ENCODE measurements at regions not wholly inside any gene's neighbourhood (a gene's known extent, or its start where the extent isn't known, plus 50 kb on each side); places are given as distances from the start of the nearest gene placed in this dataset.

GRCh38 chr5:159422910-159423309 lies 92.6 kb upstream of the IL12B start:
- DNase-seq (ENCODE audit: low read depth): no peak

GRCh38 chr5:159424123-159424522 lies 93.8 kb upstream of the IL12B start:
- DNase-seq (ENCODE audit: low read depth): no peak

GRCh38 chr5:159426694-159427093 lies 96.4 kb upstream of the IL12B start:
- no peak for DNase-seq (ENCODE audit: low read depth)

DNA sequence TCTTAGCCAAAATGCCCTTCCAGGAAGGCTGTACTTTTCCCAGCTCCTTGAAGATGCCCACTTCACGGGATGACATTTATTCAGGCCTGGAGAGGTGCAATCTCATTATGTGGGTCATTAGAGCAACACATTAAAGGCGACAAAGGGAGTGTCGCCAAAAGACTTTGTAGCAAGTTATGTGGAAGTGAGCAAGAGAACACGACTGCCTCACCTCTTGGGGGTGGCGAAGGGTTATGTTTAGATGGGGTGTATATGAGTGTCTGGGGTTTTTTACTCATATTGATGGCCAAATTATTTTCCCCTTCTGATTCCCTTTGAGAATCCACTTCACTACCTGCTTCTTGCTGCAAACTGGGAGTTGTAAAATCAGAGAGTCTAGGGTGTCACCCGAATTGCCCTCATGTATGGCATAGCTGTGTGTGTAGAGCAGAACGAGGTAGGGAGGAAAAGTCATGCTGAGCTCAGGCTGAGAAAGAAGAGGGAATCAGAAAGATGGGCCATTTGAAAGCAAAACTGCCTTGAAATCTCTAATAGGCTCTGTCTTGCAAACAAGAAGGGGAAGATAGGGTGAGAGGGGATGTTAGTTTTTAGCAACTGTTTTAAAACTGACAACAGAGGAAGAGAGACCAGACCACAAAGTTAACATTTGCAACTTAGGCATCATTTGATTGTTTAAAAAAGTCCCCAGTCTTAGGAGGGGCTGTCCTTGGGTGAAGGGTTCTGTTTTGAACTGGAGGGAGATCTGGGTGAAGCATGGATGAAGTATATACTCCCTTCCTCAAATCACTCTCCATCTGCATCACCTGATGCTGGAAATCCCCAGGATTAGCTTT lies 97.1 kb upstream of the IL12B start:
- DNase-seq (ENCODE audit: low read depth): no peak

- no peak for DNase-seq (ENCODE audit: low read depth)
Measured at GRCh38 chr5:159430361-159431012, 100.2 kb upstream of the IL12B start.

- no peak for DNase-seq (ENCODE audit: low read depth)
Measured at GRCh38 chr5:159435855-159436254, 105.6 kb upstream of the IL12B start.

DNA sequence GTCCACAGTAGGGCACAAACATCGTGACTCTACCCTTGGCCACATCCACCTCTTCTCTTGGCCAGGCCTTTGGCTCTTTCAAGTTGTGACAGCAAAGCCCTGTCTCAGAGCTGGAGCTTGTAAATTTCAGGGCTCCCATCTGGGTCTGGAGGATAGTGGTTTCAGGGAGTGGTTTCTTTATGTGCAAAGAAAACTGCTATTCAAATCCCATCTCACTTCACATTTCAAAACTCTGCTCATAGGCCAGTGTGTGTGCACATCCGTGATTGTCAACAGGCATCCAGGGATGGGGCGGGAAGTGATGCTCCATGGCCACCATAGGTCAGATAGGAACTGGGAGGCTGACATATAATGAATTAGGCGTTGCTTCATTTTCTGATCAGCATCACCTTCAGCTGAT lies 107.8 kb upstream of the IL12B start:
- DNase-seq (ENCODE audit: low read depth): no peak

- DNase-seq (ENCODE audit: low read depth): no peak
Measured at GRCh38 chr5:159439002-159439401, 108.7 kb upstream of the IL12B start.

- DNase-seq (ENCODE audit: low read depth): no peak
Measured at GRCh38 chr5:159440235-159440634, 109.9 kb upstream of the IL12B start.

DNA sequence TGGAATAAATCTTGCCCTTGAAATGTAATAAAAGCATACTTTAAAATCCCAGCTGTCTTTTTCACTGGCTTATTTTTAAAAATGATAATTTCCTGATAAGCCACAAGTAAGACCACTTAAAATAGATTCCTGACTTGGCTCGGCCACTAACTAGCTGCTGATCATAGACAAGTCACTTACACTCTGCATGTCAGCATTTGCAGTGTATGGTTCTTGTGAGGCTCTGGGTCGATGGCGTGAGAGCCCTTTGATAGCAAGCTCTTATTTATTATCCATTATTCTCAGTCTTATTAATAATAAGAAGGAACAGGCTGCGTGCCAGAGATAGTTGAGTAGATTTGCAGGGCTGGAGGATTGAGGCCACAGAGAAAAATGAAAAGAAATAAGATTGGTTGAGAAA lies 110.7 kb upstream of the IL12B start:
- no peak for DNase-seq (ENCODE audit: low read depth)

GRCh38 chr5:159441441-159441840 lies 111.2 kb upstream of the IL12B start:
- DNase-seq (ENCODE audit: low read depth): no peak

DNA sequence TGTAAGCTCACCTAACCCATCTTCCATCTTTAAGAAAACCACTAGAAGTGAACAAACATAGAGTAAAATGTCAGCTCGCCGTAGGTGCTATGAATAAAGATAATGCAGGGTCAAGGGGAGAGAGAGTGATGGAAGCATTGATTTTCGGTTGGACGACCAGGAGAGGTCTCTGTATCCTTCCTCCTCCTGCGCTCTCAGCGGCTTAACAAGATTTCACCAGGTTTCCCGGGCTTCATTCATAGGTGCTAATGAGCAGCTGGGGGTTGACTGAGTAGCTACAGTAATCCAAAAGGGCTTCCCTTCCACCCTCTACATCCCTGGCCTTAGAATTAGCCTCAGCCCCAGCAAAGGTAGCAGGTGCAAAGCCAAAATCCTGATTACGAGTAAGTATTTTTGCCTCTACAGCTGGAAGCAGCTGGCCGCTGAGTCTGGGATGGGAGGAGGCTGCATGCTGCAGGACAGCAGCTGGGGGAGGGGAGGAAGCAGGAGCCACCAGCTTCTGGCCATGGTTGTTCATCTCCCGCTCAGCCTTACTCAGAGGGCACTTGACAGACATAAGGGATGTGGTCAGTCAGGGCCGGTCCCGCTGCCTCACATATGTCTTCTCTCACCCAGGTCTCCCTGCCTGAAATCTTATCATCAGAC lies 112.0 kb upstream of the IL12B start:
- no peak for DNase-seq (ENCODE audit: low read depth)

DNA sequence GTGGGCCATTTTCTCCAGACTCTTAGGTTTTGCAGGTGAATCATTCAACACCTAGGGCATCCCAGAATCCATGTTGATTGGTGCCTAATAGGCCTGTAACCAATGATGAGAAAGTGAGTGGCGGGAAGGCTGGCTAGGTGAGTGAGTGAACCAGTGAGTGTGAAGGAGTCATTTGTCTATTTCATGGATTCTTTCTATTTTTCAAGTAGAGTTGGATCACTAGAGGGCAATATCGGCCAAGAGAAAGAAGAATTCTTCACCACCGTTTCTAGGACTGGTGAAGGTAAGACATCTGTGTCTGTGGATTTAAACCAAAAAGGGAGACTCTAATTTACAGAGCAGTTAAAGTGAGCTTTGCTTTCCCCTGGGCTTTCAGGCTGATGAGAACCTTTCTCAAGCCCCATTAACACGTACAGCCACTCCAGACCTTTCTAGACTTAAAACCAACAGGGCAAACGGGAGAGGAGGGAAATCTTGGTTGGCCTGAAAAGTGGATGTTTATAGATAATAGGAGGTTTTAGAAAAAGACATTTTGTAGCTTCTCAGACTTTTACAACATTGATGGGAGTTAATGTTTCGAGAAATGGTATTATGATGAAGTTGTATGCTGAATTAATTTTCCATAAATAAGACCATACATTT lies 114.3 kb upstream of the IL12B start:
- DNase-seq (ENCODE audit: low read depth): no peak

DNA sequence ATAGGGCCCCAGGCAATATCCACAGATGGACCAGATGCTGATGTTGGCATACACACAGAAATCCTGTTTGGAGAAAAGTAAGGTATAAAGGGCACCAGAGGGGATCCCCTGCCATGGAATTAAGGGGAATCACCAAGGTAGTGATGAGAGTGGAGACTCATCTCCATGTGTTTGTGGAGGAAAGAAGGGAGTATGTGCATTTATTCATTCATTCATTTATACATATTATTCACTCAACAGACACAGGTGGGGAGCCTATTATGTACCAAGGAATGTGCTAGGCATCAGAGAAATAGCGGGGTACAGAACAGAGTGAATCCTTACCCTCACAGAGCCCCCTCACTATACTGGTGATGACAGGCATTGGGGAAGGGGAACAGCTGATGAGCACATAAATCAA lies 116.8 kb upstream of the IL12B start:
- DNase-seq (ENCODE audit: low read depth): no peak

- DNase-seq (ENCODE audit: low read depth): no peak
Measured at GRCh38 chr5:159448841-159449407, 118.6 kb upstream of the IL12B start.

GRCh38 chr5:159449925-159450324 lies 119.6 kb upstream of the IL12B start:
- no peak for DNase-seq (ENCODE audit: low read depth)

GRCh38 chr5:159450417-159450816 lies 120.1 kb upstream of the IL12B start:
- DNase-seq (ENCODE audit: low read depth): no peak

DNA sequence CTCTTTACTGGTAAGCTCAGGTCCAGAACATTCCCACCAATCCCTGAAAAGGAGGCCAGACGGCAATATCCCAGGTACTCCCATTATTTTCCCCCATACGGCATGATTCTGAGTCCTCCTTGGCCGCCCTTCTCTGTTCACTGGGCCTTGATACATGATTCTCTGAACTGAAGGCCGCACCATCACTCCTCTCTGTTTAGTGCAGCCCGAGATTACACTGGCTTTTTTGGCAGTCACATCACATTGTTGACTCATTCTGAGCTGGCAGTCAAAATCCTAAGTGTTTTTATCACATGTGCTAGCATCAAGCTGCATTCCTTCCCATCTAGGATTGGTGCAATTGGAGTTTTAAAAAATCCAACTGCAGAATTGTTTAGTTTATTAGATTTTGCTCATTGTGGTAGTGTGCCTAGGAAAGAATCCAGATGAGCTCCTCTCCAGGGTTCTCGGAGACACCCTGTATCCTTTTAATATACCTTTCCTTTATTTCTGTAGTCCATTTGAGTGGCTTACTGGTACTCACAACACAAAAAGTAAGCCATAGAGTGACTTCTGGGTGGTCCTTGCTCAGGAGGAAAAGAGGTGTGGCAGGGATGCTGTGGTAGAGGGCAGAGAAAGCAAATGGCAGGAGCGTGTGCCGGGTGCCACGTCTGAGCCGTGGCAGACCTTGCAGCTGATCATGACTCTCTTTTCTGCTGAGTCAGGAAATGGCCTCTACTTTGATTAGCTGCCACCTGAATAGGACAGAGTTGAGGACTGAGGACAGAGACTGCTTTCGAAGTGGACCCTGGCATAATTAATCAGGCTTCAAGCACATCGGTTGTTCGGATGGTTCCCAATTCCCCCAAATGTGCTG lies 121.1 kb upstream of the IL12B start:
- no peak for DNase-seq (ENCODE audit: low read depth)

DNA sequence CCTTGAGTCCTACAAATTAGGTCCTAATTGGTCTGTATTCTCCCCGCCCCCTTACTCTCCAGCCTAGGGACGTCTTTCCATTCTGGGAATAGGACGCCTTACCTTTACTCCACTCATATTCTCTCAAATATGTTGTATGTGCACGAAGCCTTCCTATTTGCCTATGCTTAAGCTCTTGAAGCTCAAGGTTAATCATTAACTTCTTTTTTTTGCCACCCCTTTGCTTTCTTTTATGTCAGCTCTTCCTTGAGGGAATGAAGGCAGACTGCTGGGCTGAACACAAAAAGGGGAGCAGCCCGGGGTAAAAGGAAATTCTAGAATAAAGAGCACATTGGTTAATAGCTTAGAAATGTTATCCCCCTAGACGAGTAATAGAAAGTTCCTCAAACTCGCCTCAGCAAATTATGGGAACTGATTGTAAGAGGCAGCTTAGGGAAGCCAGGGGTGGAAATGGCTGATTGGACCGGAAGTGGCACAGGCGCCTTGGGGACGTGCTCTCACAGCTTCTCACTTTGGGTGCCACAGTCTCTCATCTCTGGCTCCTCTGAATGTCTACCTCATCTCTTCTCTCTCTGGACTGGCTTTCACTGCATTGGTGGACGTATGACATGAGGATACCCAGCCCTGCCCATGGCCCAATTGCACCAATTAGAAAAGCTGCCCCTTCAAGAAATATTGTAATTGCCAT lies 122.3 kb upstream of the IL12B start:
- DNase-seq (ENCODE audit: low read depth): no peak

DNA sequence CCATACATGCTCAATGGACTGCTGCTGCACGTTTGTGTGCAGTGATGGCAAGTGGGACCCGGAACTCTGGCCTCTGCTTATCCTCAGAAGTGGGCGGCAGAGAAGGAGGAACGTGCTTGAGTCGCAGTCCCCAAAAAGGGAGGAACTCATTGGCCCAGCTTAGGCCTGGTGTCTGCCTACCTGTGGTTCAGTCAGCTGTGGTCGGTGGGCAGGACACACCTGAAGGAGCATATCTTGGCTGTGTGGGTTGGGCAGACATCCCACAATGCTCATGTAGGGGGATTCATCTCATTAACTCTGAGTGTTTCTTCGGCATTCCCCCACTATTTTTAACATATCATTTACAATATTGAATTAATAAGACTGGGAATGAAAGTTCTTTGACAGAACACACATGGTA lies 122.9 kb upstream of the IL12B start:
- no peak for DNase-seq (ENCODE audit: low read depth)

DNA sequence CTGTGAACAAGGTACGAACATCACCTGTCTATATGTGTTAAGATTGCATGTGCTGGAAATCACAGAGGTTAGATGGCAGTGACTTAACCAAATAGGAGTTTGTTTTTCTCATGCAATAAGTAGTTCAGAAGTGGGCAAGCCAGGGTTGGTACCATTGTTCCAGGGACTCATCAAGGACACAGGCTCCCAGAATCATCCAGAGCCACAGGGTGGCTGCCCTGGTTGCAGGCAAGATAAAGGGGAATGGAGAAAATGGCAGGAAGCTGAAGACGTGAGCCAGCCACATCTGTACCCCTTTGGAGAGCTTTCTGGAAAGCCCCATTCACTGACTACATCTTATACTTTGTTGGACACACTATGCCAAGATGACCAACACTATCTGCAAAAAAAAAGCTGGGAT lies 126.0 kb upstream of the IL12B start:
- no peak for DNase-seq (ENCODE audit: low read depth)
